RWPE2 (cell line): ENCODE measurements at regions not wholly inside any gene's neighbourhood (a gene's known extent, or its start where the extent isn't known, plus 50 kb on each side); places are given as distances from the start of the nearest gene placed in this dataset.
"Not testable (repeated sequence)": the region's sequence is repeated elsewhere in the genome, so short reads cannot be mapped to it uniquely, and the experiment has no call there.

ENCODE experiments used
- ATAC-seq: fragments of 200-7000 bp; cut with Tn5 transposase; 3 replicates; pipeline ENCODE4 v1.9.1; 2021; ENCODE audit warnings: low read depth
- DNase-seq: peaks from one replicate; pipeline ENCODE4 v3.0.0-alpha.2; 2020; ENCODE audit warnings: low spot score
- H3K27ac ChIP-seq: fragments of 450-650 bp; 2 replicates; pipeline ENCODE4 v1.5.1; 2017; ENCODE audit warnings: mild to moderate bottlenecking; ENCODE audit not compliant: poor library complexity, severe bottlenecking
- H3K27me3 ChIP-seq: fragments of 250-450 bp; sonication (Bioruptor Pico); 2 replicates; pipeline ENCODE4 v1.5.1; 2021; ENCODE audit warnings: mild to moderate bottlenecking, moderate library complexity; ENCODE audit not compliant: insufficient read depth, poor library complexity, severe bottlenecking
- H3K36me3 ChIP-seq: fragments of 250-450 bp; sonication (Bioruptor Pico); 2 replicates; pipeline ENCODE4 v1.5.1; 2020; ENCODE audit warnings: low read depth, mild to moderate bottlenecking, moderate library complexity
- H3K4me1 ChIP-seq: fragments of 250-450 bp; sonication (Bioruptor Pico); 2 replicates; pipeline ENCODE4 v1.5.1; 2021; ENCODE audit warnings: mild to moderate bottlenecking, moderate library complexity; ENCODE audit not compliant: insufficient read depth, poor library complexity, severe bottlenecking
- H3K4me3 ChIP-seq: fragments of 250-450 bp; sonication (Bioruptor Pico); 2 replicates; pipeline ENCODE4 v1.5.1; 2021; ENCODE audit warnings: mild to moderate bottlenecking, moderate library complexity; ENCODE audit not compliant: severe bottlenecking
- H3K9me3 ChIP-seq: fragments of 250-450 bp; sonication (Bioruptor Pico); 2 replicates; pipeline ENCODE4 v1.5.1; 2021; ENCODE audit warnings: mild to moderate bottlenecking, moderate library complexity; ENCODE audit not compliant: severe bottlenecking
- CTCF ChIP-seq: fragments of 450-650 bp; IDR thresholded peaks from one replicate; pipeline ENCODE4 v1.5.1; 2017; ENCODE audit warnings: mild to moderate bottlenecking, moderate library complexity; ENCODE audit not compliant: poor library complexity, severe bottlenecking

- ATAC-seq: no peak
- no peak for DNase-seq
- H3K4me3 ChIP-seq: no peak overlapping the region
- H3K9me3 ChIP-seq: no peaks in the 10 kb centered on the region
- H3K4me1 ChIP-seq: peaks cover 18% of the 10 kb centered on the region
- no peak for TF ChIP-seq CTCF
- H3K27me3 ChIP-seq: no peaks in the 10 kb centered on the region
- H3K36me3 ChIP-seq: no peaks in the 10 kb centered on the region
- H3K27ac ChIP-seq: no peak overlapping the region
These were observed 232.7 kb upstream of the ACTBL2 start for GRCh38 chr5:57715296-57715695.

- not testable (repeated sequence) for H3K4me3 ChIP-seq, H3K9me3 ChIP-seq, ATAC-seq, H3K27me3 ChIP-seq, H3K27ac ChIP-seq, DNase-seq, H3K36me3 ChIP-seq
- H3K4me1 ChIP-seq: peaks cover 18% of the 10 kb centered on the region
These were observed 230.9 kb upstream of the ACTBL2 start for GRCh38 chr5:57713535-57713934.

- TF ChIP-seq CTCF: no peak
- ATAC-seq (no peak), DNase-seq (no peak)
- no peaks in the 10 kb centered on the region for H3K36me3 ChIP-seq
- H3K27me3 ChIP-seq: no peaks in the 10 kb centered on the region
- H3K4me1 ChIP-seq: peaks cover 6% of the 10 kb centered on the region
- no peak overlapping the region for H3K4me3 ChIP-seq
- no peaks in the 10 kb centered on the region for H3K9me3 ChIP-seq
- H3K27ac ChIP-seq: no peak overlapping the region
These were observed 229.3 kb upstream of the ACTBL2 start for GRCh38 chr5:57711946-57712345.

GRCh38 chr5:57711471-57711870 lies 228.9 kb upstream of the ACTBL2 start:
- H3K27ac ChIP-seq: no peak overlapping the region
- no peak overlapping the region for H3K4me3 ChIP-seq
- peaks cover 1% of the 10 kb centered on the region for H3K4me1 ChIP-seq
- ATAC-seq (no peak), DNase-seq (no peak)
- no peaks in the 10 kb centered on the region for H3K9me3 ChIP-seq
- no peak for TF ChIP-seq CTCF
- no peaks in the 10 kb centered on the region for H3K27me3 ChIP-seq
- no peaks in the 10 kb centered on the region for H3K36me3 ChIP-seq

GRCh38 chr5:57710126-57710525 lies 227.5 kb upstream of the ACTBL2 start:
- no peak for TF ChIP-seq CTCF
- Histone ChIP-seq H3K9me3 (no peaks in the 10 kb centered on the region), H3K27me3 (no peaks in the 10 kb centered on the region), H3K4me1 (no peaks in the 10 kb centered on the region), H3K27ac (no peak overlapping the region), H3K4me3 (no peak overlapping the region), H3K36me3 (no peaks in the 10 kb centered on the region)
- DNase-seq (no peak), ATAC-seq (no peak)
